Effector memory CD4-positive, alpha-beta T cell (primary cell): ENCODE measurements at regions not wholly inside any gene's neighbourhood (a gene's known extent, or its start where the extent isn't known, plus 50 kb on each side); places are given as distances from the start of the nearest gene placed in this dataset.

Experiments
- DNase-seq, 3 donors: peaks; one replicate each; pipeline ENCODE4 v3.0.0-alpha.2; 2020
- H3K27ac ChIP-seq: 2 replicates; pipeline ENCODE4 v1.7.0; 2013; ENCODE audit warnings: mild to moderate bottlenecking, low read length, moderate library complexity; ENCODE audit not compliant: insufficient read depth, poor library complexity, severe bottlenecking
- H3K27me3 ChIP-seq: replicated peaks from 2 replicates; pipeline ENCODE4 v1.7.0; 2013; ENCODE audit warnings: mild to moderate bottlenecking, low read length; ENCODE audit not compliant: insufficient read depth, control insufficient read depth, poor library complexity, severe bottlenecking
- H3K36me3 ChIP-seq: 2 replicates; pipeline ENCODE4 v1.7.0; 2013; ENCODE audit warnings: mild to moderate bottlenecking, low read length, moderate library complexity; ENCODE audit not compliant: control insufficient read depth, insufficient read depth
- H3K4me1 ChIP-seq: 2 replicates; pipeline ENCODE4 v1.7.0; 2013; ENCODE audit warnings: low read length, mild to moderate bottlenecking; ENCODE audit not compliant: control insufficient read depth, insufficient read depth, poor library complexity, severe bottlenecking
- H3K4me3 ChIP-seq: 2 replicates; pipeline ENCODE4 v1.7.0; 2013; ENCODE audit warnings: low read length, low read depth, mild to moderate bottlenecking; ENCODE audit not compliant: insufficient read depth, poor library complexity, severe bottlenecking
- H3K9me3 ChIP-seq: 2 replicates; pipeline ENCODE4 v1.7.0; 2013; ENCODE audit warnings: mild to moderate bottlenecking, low read length, moderate library complexity; ENCODE audit not compliant: control insufficient read depth

- H3K9me3 ChIP-seq: no peaks in the 10 kb centered on the region
- no peak overlapping the region for H3K4me3 ChIP-seq
- no peaks in the 10 kb centered on the region for H3K4me1 ChIP-seq
- H3K27ac ChIP-seq: no peak overlapping the region
- H3K36me3 ChIP-seq: no peaks in the 10 kb centered on the region
- no peak for DNase-seq
- no peaks in the 10 kb centered on the region for H3K27me3 ChIP-seq
These were observed 1097.2 kb upstream of the CNTNAP5 start for GRCh38 chr2:122927710-122928557.

GRCh38 chr2:122929347-122929746 is 1095.7 kb upstream of the CNTNAP5 start:
- H3K36me3 ChIP-seq: no peaks in the 10 kb centered on the region
- no peak overlapping the region for H3K4me3 ChIP-seq
- no peaks in the 10 kb centered on the region for H3K9me3 ChIP-seq
- DNase-seq: no peak
- no peak overlapping the region for H3K27ac ChIP-seq
- no peaks in the 10 kb centered on the region for H3K27me3 ChIP-seq
- no peaks in the 10 kb centered on the region for H3K4me1 ChIP-seq

GRCh38 chr2:122935506-122935905 is 1089.6 kb upstream of the CNTNAP5 start:
- Histone ChIP-seq H3K9me3 (no peaks in the 10 kb centered on the region), H3K36me3 (no peaks in the 10 kb centered on the region), H3K4me3 (no peak overlapping the region), H3K4me1 (no peaks in the 10 kb centered on the region), H3K27ac (no peak overlapping the region), H3K27me3 (no peaks in the 10 kb centered on the region)
- DNase-seq: no peak

- H3K36me3 ChIP-seq: no peaks in the 10 kb centered on the region
- no peaks in the 10 kb centered on the region for H3K4me1 ChIP-seq
- no peaks in the 10 kb centered on the region for H3K9me3 ChIP-seq
- no peaks in the 10 kb centered on the region for H3K27me3 ChIP-seq
- H3K27ac ChIP-seq: no peak overlapping the region
- no peak overlapping the region for H3K4me3 ChIP-seq
- no peak for DNase-seq
These were observed 1085.3 kb upstream of the CNTNAP5 start for GRCh38 chr2:122939796-122940195.

- DNase-seq: no peak
- no peaks in the 10 kb centered on the region for H3K9me3 ChIP-seq
- H3K27ac ChIP-seq: no peak overlapping the region
- no peak overlapping the region for H3K4me3 ChIP-seq
- no peaks in the 10 kb centered on the region for H3K4me1 ChIP-seq
- H3K36me3 ChIP-seq: no peaks in the 10 kb centered on the region
- no peaks in the 10 kb centered on the region for H3K27me3 ChIP-seq
These were observed 1075.6 kb upstream of the CNTNAP5 start for GRCh38 chr2:122949523-122949922.

- H3K9me3 ChIP-seq: no peaks in the 10 kb centered on the region
- H3K36me3 ChIP-seq: no peaks in the 10 kb centered on the region
- H3K4me1 ChIP-seq: no peaks in the 10 kb centered on the region
- H3K27ac ChIP-seq: no peak overlapping the region
- no peaks in the 10 kb centered on the region for H3K27me3 ChIP-seq
- no peak for DNase-seq
- no peak overlapping the region for H3K4me3 ChIP-seq
These were observed 1069.3 kb upstream of the CNTNAP5 start for GRCh38 chr2:122955776-122956175.

- Histone ChIP-seq H3K27me3 (no peaks in the 10 kb centered on the region), H3K9me3 (no peaks in the 10 kb centered on the region), H3K27ac (no peak overlapping the region), H3K36me3 (no peaks in the 10 kb centered on the region), H3K4me1 (no peaks in the 10 kb centered on the region), H3K4me3 (no peak overlapping the region)
- DNase-seq: no peak
These were observed 1064.1 kb upstream of the CNTNAP5 start for GRCh38 chr2:122960759-122961641.

- Histone ChIP-seq H3K27ac (no peak overlapping the region), H3K9me3 (no peaks in the 10 kb centered on the region), H3K4me1 (no peaks in the 10 kb centered on the region), H3K27me3 (no peaks in the 10 kb centered on the region), H3K36me3 (no peaks in the 10 kb centered on the region), H3K4me3 (no peak overlapping the region)
- no peak for DNase-seq
These were observed 1058.6 kb upstream of the CNTNAP5 start for GRCh38 chr2:122966461-122966860.

- Histone ChIP-seq H3K36me3 (no peaks in the 10 kb centered on the region), H3K4me3 (no peak overlapping the region), H3K27ac (no peak overlapping the region), H3K27me3 (no peaks in the 10 kb centered on the region), H3K9me3 (no peaks in the 10 kb centered on the region), H3K4me1 (no peaks in the 10 kb centered on the region)
- no peak for DNase-seq
These were observed 1047.5 kb upstream of the CNTNAP5 start for GRCh38 chr2:122977580-122977979.

- Histone ChIP-seq H3K9me3 (no peaks in the 10 kb centered on the region), H3K27me3 (no peaks in the 10 kb centered on the region), H3K27ac (no peak overlapping the region), H3K36me3 (no peaks in the 10 kb centered on the region), H3K4me3 (no peak overlapping the region), H3K4me1 (no peaks in the 10 kb centered on the region)
- DNase-seq: no peak
These were observed 1044.4 kb upstream of the CNTNAP5 start for GRCh38 chr2:122980671-122981070.
